ENCODE measurements at regions not wholly inside any gene's neighbourhood (a gene's known extent, or its start where the extent isn't known, plus 50 kb on each side); places are given as distances from the start of the nearest gene placed in this dataset.

DNA sequence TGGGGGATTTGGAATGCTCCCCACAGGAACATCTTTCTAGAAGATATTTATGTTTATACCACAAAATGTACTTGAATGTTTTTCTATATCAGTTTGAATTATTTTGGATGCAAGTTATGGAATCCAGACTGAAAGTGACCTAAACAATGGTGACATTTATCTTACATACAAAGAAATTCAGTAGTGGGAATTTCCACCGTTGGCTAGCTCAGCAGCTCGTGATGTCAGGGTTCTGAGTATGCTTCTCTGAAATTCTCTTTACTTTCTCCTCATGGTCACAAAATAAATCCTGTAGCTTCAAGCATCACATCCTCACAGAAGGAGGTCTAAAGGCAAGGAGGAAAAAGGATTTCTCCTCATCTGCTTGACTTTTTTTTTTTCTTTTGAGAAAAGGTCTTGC is 105.3 kb downstream of the AKAIN1 start:
- no peak for DNase-seq

DNA sequence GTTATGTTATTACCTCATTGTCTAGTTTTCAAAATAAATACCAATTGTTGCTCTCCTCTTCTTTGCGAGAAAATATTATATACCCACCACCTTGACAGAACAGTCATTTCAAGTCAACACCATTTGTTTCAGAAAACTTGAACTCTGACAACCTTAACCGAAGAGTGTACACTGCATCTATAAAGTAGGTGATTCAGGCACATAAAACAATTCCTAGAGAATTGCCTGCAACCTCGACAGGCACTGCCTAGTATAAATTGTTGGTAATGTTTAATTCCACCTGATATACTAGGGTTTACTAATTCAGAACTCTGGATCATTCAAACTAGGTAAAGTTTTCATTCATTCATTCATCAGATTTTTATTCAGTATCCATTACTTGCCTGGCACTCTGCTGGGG is 121.8 kb downstream of the AKAIN1 start:
- no peak for DNase-seq

DNA sequence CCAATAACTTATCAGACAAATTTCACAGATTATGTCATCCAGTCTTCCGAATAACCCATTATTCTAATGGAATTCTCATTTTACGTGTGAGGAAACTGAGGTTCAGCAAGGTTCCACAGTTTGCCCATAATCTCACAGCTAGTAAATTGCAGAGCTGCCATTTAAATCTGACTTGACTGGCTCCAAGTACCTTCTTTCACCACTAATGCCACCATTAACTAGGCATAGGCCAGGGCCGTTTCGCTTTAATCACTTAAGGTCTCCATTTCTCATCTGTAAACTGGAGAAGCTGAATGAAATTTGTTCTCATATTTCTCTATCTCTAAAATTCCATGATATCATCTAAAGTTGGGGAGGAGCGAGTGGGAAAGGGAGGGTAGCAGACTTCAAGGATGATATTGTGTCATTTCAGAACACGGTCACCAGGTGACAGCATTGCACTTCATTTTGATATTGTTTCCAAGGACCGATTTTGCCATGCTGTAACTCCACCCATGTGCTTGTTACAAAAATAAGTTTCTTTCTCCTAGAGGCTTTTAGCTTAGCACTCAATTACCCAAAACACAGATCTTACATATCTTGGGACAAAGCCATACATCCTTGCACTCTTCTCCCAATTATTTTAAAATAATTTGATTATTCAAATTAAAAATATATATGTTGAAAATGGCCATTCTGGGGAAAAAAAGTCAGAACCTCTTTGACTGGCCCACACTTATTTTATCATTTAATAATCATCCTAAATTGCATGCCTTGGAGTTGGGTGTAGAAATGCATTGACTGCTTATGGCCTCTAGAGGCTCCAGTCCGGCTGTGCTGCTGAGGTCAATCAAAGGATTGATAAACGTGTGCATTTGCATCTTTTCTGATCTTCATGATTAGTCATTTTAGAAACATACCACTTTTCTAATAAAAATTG is 123.8 kb downstream of the AKAIN1 start:
- DNase-seq: no peak

DNA sequence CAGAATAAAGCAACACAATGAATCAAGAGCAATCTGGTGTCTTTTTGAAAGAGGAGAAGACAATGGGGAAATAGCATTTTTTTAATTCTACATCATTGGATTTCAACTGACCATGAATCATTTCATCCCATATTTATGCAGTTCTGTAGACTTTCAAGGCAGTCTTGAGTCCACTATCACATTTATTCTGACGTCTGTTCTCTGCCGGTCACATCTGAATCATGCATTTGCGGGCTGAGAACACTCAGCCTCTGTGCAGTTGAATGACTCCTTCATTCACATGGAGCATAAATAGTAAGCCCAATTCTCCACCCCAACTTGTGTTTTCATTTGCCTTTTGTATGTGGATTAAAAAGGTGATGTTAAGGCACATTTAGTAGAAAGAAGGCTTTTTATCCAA is 128.2 kb downstream of the AKAIN1 start:
- DNase-seq: no peak

DNA sequence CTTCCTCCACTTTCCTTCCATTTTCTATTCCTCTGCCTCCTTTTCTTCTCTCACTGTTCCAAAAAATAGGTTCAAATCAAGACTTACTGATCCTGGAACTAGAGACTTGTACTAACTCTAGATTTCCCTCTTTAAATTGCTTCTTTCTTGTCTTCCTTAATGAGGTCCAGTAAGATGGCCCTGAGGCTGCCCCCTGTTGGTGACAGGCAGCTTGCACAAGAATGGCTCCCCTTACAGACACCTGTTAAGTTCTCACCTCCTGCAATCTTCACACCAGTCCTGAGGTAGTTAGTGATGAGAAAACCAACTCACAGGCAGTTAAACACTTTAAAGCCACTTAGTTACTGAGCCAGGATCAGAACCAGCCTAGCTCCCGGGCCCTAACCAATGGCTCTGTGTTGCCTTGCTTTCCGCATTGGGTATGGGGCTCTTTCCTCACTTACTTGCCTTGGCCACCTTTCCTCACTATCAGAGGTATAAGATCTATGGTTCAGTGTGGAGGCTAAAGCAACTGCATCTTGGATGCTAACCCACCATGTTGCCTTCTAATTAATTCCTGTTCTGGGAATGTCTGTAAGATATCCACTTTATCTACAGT is 130.6 kb downstream of the AKAIN1 start:
- DNase-seq: no peak

DNA sequence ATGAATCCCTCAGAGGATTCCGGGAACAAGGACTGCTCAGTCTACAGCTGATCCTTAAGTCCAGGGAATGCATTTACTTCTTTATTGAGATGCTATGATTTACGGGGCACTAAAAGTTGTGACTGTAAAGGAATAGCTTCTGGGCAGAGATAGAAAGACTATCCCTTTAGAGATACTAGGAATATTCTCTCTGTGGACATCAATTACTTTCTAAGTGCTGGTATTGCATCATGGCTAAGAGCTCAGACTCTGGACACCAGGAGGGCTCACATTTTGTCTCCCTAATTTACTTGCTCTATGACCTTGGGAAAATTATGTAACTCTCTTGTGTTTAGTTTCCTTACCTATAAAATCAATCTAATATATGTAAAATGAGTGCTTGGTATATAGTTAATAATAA is 131.4 kb downstream of the AKAIN1 start:
- DNase-seq: no peak

DNA sequence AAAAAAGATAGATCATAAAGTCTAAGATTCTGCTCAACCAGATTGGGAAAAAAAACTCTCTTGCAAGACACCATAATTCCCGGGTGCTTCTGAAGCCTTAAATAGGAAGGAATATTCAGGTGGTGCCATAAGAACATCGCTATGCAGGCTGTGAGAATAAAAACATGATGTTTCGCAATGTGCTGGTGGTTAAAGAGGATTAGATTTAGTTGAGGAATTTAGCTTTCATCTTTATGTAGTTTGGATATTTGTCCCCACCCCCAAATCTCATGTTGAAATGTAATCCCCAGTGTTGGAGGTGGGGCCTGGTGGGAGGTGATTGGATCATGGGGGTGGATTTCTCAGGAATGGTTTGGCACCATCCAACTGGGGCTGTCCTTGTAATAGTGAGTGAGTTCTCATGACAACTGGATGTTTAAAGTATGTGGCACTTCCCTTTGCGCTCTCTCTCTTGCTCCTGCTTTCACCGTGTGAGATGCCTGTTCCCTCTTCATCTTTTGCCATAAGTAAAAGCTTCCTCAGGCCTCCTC is 132.2 kb downstream of the AKAIN1 start:
- no peak for DNase-seq

DNA sequence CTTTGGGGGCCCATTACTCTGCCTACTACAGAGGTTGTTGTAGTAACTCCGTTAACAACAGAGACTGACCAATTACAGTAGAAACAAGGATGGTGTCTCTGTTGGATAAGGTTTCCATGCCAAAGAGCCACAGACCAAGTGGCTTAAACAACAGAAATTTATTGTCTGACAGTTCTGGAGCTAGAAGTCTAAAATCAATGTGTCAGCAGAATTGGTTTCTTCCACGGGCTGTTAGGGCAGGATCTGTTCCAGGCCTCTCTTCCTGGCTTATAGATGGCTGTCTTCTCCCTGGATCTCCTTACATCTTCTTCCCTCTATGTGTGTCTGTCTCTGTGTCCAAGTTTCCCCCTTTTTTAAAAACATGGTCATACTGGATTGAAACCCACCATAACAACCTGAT is 135.3 kb downstream of the AKAIN1 start:
- no peak for DNase-seq

DNA sequence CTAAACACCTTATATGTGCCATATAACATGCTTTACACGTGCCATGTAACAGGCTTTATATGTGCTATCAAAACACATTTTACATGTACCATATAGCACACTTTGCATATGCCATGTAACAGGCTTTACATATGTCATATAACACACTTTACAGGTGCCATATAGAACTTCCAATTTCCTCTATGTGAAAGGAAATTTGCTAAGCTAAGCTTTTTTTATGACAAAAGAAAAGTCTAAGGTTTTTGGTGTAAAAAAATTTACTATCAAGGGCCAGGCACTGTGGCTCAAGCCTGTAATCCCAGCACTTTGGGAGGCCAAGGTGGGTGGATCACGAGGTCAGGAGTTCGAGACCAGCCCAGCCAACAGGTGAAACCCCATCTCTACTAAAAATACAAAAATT is 136.5 kb downstream of the AKAIN1 start:
- DNase-seq: no peak

DNA sequence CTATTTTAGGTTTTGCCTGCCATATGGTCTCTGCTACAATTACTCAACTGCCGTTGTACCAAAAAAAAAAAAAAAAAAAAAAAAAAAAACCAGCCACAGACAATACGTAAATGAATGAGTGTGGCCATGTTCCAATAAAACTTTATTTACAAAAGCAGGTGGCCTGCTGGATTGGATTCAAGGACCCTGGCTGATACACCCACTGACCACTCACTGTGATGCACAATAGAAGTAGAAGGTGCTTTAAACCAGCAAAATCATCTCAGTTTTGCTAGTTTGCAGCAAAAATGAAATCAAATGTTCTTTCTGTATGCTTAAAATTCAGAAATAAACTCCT is 137.4 kb downstream of the AKAIN1 start:
- DNase-seq: no peak

DNA sequence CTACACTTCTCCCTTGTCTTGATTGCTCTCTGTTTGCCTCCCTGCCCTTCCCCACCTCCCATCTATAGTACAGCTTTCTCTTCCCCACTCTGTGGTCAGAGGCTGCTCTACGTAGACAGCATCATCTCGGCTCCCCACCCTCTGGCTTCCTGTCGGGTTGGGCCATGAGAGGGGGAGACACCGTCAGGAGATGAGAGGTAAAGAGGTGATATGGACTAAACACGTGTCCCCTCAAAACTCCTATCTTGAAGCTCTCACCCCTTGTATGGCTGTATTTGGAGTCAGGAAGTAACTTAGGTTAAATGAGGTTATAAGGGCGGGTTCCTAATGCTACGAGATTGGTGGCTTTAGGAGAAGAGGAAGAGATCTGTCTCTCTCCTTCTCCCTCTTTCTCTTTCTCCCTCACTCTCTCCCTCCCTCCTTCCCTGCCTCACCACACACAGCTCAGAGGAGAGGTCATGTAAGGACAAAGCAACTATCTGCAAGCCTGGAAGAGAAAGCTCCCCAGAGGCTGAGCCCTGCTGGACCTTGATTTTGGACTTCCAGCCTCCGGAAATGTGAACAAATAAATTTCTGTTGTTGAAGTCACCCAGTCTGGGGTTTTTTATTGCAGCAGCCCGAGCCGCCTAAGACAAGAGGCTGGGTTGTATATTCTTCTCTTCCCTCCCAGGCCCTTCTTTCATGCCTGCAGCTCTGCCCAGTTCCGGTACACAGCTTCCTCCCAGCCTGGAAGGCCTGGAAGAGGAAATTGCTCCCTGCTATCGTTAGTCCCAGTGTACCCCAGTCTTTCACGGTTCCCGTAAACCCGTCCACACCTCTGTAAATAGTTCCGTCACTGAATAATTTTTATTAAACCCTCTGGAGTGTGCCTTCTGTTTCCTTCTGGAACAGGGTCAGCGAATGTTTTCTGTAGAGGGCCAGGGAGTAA is 138.0 kb downstream of the AKAIN1 start:
- peak; percentile 65 for DNase-seq

DNA sequence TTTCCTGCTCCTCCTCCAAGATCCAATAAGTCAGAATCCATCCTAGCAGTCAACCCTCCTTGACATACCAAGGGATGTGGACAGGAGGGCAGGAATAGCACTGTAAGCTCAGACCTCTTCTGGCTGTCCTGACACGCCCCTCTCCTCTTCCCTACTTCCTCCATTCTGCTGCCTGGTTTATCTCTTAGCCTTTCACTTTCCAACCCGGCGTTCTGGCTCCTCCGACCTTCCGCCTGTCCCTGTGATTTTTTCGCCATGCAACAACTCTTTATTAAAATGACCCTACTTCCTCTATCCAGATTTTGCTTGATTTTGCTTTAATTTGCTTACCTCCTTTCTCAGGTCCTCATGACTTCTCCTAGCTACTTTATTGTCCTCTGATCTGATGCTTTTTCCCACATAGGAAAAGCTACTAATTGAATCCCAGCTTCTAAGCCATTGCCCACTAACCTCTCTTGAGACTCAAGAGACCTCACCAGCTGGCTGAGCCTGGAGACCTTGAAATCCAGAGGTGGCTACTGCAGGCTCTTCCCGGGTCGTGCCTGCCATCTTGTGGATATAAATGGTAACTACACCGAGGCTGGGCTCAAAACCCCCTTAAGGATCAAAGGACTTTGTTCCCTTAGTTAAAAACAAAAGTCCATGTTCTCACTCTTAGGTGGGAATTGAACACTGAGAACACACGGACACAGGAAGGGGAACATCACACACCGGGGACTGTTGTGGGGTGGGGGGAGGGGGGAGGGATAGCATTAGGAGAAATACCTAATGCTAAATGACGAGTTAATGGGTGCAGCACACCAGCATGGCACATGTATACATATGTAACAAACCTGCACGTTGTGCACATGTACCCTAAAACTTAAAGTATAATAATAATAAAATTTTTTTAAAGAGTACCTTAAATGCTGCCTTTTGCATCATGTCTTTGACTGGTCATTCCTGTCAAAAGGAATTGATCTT is 139.4 kb downstream of the AKAIN1 start:
- peak; percentile 42 for DNase-seq

DNA sequence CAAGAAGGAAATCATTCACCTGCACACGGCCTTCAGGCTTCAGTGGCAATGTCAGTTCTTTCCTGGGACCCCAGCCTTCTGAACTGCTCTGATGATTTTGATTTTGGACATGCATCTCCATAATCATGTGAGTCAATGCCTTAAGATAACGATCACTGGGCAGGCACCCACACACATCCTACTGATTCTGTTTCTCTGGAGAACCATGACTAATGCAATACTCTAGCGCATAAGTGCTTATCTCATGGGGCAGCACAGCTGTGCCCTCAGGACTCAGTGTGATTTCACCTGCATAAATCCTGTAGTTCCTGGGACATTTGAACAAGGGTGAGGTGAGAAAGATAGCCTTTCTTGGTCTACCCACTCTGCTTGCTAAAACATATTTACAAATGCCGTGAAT is 144.6 kb downstream of the AKAIN1 start:
- no peak for DNase-seq

DNA sequence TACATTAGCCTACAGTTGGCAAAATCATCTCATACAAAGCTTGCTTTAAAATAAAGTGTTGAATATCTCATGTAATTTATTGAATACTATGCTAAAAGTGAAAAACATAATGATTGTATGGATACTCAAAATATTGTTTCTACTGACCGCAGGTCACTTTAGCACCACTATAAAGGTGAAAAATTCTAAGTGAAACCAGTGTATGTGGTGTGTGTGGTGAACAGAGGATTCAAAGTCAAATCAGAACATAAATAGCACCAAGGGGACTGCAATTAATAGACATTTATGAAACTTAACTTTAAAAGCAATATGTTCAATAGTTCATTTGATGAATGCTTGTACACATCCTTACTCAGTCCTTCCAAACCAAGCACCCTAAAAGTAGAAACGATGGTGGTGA is 145.8 kb downstream of the AKAIN1 start:
- DNase-seq: no peak

DNA sequence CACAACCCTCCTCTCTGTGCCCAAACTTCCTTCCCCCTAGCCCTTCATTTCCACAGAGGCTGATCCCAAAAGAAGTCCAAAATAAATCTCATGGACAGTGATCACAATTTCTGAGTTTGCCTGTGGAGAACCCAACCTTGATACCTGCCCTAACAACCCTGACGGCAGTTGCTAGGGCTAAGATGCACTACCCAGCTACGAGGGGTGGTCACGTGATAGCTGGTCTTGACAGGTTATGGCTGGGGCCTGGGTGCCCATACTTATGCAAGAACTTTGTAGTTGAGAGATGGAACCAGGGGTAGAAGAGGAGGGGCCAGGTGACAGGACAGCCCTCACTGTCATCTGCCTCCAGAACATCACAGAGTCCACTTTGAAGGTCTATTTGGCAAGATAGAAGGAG is 147.9 kb downstream of the AKAIN1 start:
- no peak for DNase-seq

DNA sequence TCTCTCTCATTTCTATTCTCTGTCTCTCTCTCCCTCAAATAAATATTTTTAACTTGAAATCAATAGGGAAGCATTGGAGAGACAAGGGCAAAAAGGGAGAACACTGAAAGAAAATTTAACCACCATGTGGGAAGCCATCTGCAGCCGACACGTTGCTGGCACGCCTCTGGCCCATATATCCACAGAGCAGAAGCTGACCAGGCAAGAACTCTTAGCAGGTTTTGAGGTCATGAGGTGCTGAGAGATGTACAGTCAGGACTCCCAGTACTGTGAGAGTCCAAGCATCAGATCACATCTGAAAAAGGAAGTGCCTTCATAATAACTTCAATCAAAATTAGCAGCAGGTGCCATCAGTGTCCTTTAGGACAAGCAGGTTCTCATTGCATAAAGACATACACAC is 156.6 kb downstream of the AKAIN1 start:
- no peak for DNase-seq

DNA sequence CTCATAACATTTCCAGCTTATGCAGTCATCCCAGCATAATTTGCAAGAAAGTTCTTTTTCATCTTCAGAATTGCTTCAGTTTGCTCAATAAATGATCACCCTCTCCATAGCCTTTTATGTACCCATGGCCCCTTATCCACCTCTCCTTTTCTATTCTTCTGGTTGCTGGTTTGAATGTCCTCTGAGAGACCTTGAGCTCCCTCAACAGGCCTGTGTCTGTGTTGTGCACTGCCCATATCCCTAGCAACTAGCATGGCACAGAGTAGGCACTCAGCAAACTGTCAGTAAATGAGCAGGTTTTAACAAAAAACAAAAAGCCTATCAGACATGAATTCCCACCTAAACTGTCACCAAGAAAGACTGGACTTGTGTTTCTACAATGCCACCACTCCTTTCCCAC is 160.5 kb downstream of the AKAIN1 start:
- no peak for DNase-seq

DNA sequence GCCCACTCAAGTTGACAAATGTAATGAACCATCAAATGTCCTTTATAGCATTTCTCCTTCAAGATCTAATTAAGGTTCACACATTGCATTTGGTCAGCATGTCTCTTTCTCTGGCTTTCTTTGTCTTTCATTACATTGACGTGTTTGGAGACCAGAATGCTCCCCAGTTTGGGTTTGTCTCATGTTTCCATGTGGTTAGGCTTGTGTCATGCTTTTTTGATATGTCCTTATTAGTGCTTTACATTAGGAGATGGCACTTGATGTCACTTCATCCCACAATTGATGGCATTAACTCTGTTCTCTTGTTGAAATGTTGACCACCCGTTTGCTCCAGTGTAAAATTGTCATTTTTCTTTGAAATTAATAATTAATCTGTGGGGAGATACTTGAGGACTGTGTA is 165.8 kb downstream of the AKAIN1 start:
- DNase-seq: no peak

DNA sequence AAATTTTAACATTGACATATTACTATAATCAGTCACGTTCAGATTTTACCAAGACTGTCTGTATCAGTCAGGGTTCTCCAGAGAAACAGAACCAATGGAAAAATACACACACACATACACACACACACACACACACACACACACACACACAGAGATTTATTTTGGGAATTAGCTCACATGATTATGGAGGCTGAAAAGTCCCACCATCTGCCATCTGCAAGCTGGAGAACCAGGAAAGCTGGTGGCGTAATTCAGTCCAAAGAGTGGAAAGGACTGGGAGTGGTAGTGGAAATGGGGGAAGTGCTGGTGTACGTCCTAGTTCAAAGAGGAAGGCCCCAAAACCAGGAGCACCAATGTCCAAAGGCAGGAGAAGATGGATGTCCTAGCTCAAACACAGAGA is 166.4 kb downstream of the AKAIN1 start:
- no peak for DNase-seq

DNA sequence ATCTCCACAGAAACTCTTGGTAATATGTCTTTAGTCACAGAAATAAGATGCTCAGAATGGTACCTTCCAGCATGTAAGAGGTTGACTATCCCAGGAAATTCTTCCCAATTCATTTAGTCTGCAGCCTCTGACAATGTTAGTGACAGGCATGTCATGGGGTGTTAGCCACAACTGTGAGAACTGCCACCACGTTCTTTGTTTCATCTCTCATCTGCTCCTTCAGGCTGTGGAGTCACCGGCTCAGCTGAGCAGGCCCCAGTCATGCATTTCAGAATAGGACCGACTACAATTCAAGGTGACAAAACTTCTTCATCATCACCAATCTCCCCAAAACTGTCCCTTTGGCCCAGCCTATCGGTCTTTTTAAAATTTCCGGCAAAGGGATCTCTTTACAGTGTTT is 167.5 kb downstream of the AKAIN1 start:
- DNase-seq: no peak

DNA sequence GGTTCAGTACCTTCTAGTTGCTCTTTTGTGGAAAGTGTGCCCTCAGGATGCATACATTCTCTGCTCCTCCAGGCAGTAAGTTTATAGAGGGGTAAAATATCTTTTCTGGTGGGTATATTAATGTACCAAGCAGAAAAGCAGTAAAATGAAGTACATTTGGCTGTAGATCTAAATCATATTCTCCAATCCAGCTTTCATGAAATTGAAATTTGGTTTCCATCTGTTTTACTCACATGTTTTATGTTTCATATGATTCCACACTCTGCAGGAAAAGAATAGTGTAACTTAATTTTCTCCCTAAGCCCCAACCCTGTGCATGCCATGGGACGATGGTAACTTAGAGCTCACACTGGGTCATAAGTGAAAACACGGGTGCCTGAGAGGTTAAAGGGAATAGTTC is 172.3 kb downstream of the AKAIN1 start:
- no peak for DNase-seq

DNA sequence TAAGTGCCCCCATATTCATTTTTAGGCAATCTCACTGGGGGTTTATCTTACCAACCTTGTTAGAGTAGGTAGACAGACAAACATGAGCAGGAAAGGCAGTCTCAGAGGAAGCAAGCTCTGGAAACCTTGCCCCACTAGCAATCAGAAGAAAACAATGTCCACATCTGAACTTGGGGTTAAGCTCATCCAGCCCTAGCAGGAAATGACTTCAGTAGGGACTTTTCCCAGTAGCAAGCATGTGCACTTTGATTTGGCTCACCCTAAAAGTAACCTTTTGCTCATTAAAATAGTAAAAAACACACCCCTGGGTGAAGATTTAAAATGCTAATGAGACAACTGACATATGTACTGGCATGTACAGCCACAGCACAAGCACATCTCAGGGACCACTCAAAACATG is 175.5 kb downstream of the AKAIN1 start:
- DNase-seq: no peak
